Erythroblast (primary cell): ENCODE measurements at regions not wholly inside any gene's neighbourhood (a gene's known extent, or its start where the extent isn't known, plus 50 kb on each side); places are given as distances from the start of the nearest gene placed in this dataset.

Source experiments
- GATA1 ChIP-seq: IDR thresholded peaks from 2 replicates; pipeline ENCODE4 v1.6.1; 2011; ENCODE audit warnings: low read depth, mild to moderate bottlenecking, control low read depth, low read length, moderate library complexity
- POLR2A ChIP-seq: IDR thresholded peaks from 2 replicates; pipeline ENCODE4 v1.6.1; 2011; ENCODE audit warnings: mild to moderate bottlenecking, low read length

DNA sequence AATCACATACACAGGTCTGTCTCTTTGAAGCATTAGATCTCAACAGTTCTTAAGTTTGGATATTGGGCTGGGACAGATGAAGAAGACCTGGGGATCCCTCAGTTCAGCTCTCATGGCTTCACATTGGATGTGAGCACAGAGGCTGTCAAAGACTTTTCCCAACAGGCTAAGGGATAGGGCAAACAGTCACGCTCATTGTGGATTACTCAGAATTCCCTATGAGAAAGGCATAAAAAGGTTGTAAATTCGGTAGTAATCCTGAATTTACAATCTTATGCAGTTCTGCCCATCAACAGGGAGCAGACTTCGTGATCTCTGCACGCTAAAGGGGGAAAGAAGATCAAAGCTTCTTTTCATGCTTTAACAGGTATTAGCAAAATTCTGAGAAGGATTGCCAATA lies 448.4 kb downstream of the DAD1 start:
- TF ChIP-seq POLR2A (no peak), GATA1 (no peak)
